ENCODE measurements at regions not wholly inside any gene's neighbourhood (a gene's known extent, or its start where the extent isn't known, plus 50 kb on each side); places are given as distances from the start of the nearest gene placed in this dataset.

DNA sequence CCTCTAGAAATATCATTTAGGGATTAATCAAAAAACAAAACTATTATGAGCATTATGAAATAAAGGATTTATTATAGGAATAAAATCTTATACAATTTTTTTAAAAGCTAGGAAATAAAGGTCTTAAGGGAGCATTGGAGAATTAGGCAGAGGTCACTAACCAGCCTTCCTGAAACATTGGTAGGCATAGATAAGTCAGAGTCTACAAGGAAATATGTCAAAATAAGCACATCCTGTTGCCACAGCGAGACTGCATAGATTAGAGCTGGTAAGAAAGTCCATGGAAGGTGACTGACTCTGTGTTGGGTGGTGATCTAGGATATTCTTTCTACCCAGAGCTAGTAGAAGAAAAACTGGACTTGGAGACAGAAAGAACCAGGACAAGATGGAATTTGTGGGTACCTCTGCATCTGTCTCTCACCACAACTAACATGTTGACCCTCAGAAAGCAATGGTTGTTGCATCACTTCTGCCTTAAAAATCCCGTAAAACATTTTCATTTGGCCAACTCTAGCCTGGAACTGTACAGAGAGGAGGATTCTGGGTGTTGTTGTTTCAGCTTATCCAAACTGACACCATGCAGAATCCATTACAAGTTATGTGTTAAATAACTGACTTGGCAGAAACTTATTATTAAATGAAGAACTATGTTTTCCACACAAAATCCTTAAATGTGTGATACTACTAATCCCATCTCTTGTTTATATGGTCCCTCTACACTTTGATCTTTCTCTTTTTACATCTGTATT is 77.1 kb downstream of the FBXO5 start:
- Histone ChIP-seq H3K9me3 (ENCODE audit: low read depth) (no peaks in the 10 kb centered on the region), H3K9ac (no peak overlapping the region), H3K4me2 (ENCODE audit: unreplicated experiment) (no peak overlapping the region), H3K27me3 (replicated peaks; ENCODE audit: insufficient read depth) (no peaks in the 10 kb centered on the region; the same call in none of the 2 replicates), H3K9me2 (ENCODE audit: insufficient read depth) (no peaks in the 10 kb centered on the region), H3K36me3 (ENCODE audit: low read depth) (no peaks in the 10 kb centered on the region), H3F3A (ENCODE audit: insufficient read depth) (no peaks in the 10 kb centered on the region), H2AFZ (no peak overlapping the region), H3K27ac (no peak overlapping the region), H3K4me1 (ENCODE audit: insufficient read depth) (no peaks in the 10 kb centered on the region), H4K20me1 (ENCODE audit: insufficient read depth) (no peaks in the 10 kb centered on the region), H3K4me3 (no peak overlapping the region), H3K79me2 (ENCODE audit: insufficient read depth) (no peaks in the 10 kb centered on the region)
- in situ Hi-C loops (cut with MboI): no loop called here
- TF ChIP-seq EZH2 (IDR thresholded peaks at IDR 0.05; ENCODE audit: insufficient read depth, poor library complexity, severe bottlenecking): no peak
- no peak for TF ChIP-seq EZH2phosphoT487 (IDR thresholded peaks at IDR 0.05; ENCODE audit: insufficient read depth, low read depth)
- 9 to 12% methylated on average over 2 of the region's 2 CpGs for WGBS, 2 experiments (ENCODE audit: low coverage in 1 of 2, low lambda C conversion rate in 2 of 2, missing lambda C conversion rate in 2 of 2)
- DNase-seq: no peak

DNA sequence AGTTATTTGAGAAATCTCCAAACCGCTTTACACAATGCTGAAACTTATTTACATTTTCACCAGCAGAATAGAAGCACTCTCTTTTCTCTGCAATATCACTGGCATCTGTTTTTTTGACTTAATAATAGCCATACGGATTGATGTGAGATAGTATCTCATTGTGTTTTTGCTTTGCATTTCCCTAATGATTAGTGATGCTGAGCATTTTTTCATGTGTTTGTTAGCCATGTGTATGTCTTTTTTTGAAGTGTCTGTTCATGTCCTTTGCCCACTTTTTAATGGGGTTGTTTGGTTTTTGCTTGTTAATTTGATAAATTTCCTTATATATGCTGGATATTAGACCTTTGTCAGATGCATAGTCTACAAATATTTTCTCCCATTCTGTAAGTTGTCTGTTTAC is 73.6 kb downstream of the FBXO5 start:
- Histone ChIP-seq H3K9me2 (ENCODE audit: insufficient read depth) (no peaks in the 10 kb centered on the region), H4K20me1 (ENCODE audit: insufficient read depth) (no peaks in the 10 kb centered on the region), H3K27me3 (replicated peaks; ENCODE audit: insufficient read depth) (no peaks in the 10 kb centered on the region; the same call in 1 of the 2 replicates), H3F3A (ENCODE audit: insufficient read depth) (no peaks in the 10 kb centered on the region), H2AFZ (no peak overlapping the region), H3K4me1 (ENCODE audit: insufficient read depth) (no peaks in the 10 kb centered on the region), H3K27ac (no peak overlapping the region), H3K9ac (no peak overlapping the region), H3K36me3 (ENCODE audit: low read depth) (no peaks in the 10 kb centered on the region), H3K9me3 (ENCODE audit: low read depth) (no peaks in the 10 kb centered on the region), H3K79me2 (ENCODE audit: insufficient read depth) (no peaks in the 10 kb centered on the region), H3K4me2 (ENCODE audit: unreplicated experiment) (no peak overlapping the region), H3K4me3 (no peak overlapping the region)
- TF ChIP-seq EZH2phosphoT487 (IDR thresholded peaks at IDR 0.05; ENCODE audit: insufficient read depth, low read depth) (no peak), EZH2 (IDR thresholded peaks at IDR 0.05; ENCODE audit: insufficient read depth, poor library complexity, severe bottlenecking) (no peak)
- DNase-seq: no peak
- in situ Hi-C loops (cut with MboI): no loop called here
- WGBS, 2 experiments (ENCODE audit: low coverage in 1 of 2, low lambda C conversion rate in 2 of 2, missing lambda C conversion rate in 2 of 2): 20 to 30% methylated on average over 2 of the region's 2 CpGs

GRCh38 chr6:152916035-152916434 is 66.8 kb downstream of the FBXO5 start:
- Histone ChIP-seq H3K79me2 (ENCODE audit: insufficient read depth) (no peaks in the 10 kb centered on the region), H3K4me3 (no peak overlapping the region), H3K27me3 (replicated peaks; ENCODE audit: insufficient read depth) (no peaks in the 10 kb centered on the region), H3K4me2 (ENCODE audit: unreplicated experiment) (no peak overlapping the region), H2AFZ (no peak overlapping the region), H3K36me3 (ENCODE audit: low read depth) (no peaks in the 10 kb centered on the region), H4K20me1 (ENCODE audit: insufficient read depth) (no peaks in the 10 kb centered on the region), H3K9ac (no peak overlapping the region), H3K27ac (no peak overlapping the region), H3K9me2 (ENCODE audit: insufficient read depth) (no peaks in the 10 kb centered on the region), H3F3A (ENCODE audit: insufficient read depth) (no peaks in the 10 kb centered on the region), H3K9me3 (ENCODE audit: low read depth) (no peaks in the 10 kb centered on the region), H3K4me1 (ENCODE audit: insufficient read depth) (no peaks in the 10 kb centered on the region)
- in situ Hi-C loops (cut with MboI): no loop called here
- TF ChIP-seq EZH2 (IDR thresholded peaks at IDR 0.05; ENCODE audit: insufficient read depth, poor library complexity, severe bottlenecking): no peak
- TF ChIP-seq EZH2phosphoT487 (IDR thresholded peaks at IDR 0.05; ENCODE audit: insufficient read depth, low read depth): no peak
- DNase-seq: no peak
- WGBS, 2 experiments (ENCODE audit: low coverage in 1 of 2, low lambda C conversion rate in 2 of 2, missing lambda C conversion rate in 2 of 2): 0% methylated on average over 1 of the region's 1 CpG

GRCh38 chr6:152918991-152919390 is 63.9 kb downstream of the FBXO5 start:
- in situ Hi-C loops (cut with MboI): no loop called here
- Histone ChIP-seq H3K36me3 (ENCODE audit: low read depth) (no peaks in the 10 kb centered on the region), H3K4me1 (ENCODE audit: insufficient read depth) (no peaks in the 10 kb centered on the region), H3K79me2 (ENCODE audit: insufficient read depth) (no peaks in the 10 kb centered on the region), H3K27me3 (replicated peaks; ENCODE audit: insufficient read depth) (no peaks in the 10 kb centered on the region), H3K27ac (no peak overlapping the region), H3K9me2 (ENCODE audit: insufficient read depth) (no peaks in the 10 kb centered on the region), H3K4me2 (ENCODE audit: unreplicated experiment) (no peak overlapping the region), H3F3A (ENCODE audit: insufficient read depth) (no peaks in the 10 kb centered on the region), H3K4me3 (no peak overlapping the region), H3K9me3 (ENCODE audit: low read depth) (no peaks in the 10 kb centered on the region), H4K20me1 (ENCODE audit: insufficient read depth) (no peaks in the 10 kb centered on the region), H2AFZ (no peak overlapping the region), H3K9ac (no peak overlapping the region)
- no peak for DNase-seq
- TF ChIP-seq EZH2 (IDR thresholded peaks at IDR 0.05; ENCODE audit: insufficient read depth, poor library complexity, severe bottlenecking): no peak
- WGBS, 2 experiments (ENCODE audit: low coverage in 1 of 2, low lambda C conversion rate in 2 of 2, missing lambda C conversion rate in 2 of 2): 30 to 41% methylated on average over 3 of the region's 3 CpGs

All from GM23248 (cell line).